ENCODE measurements at regions not wholly inside any gene's neighbourhood (a gene's known extent, or its start where the extent isn't known, plus 50 kb on each side); places are given as distances from the start of the nearest gene placed in this dataset.

GRCh38 chr22:49255154-49255553 is 572.5 kb downstream of the BRD1 start:
- ChIA-PET CTCF (no interaction called here), POLR2A (no interaction called here)
- in situ Hi-C loops (cut with HindIII; ENCODE audit: low pct_unique_long_range_greater_than_20kb, low sequenced_read_pairs) = no loop called here
- H3K27me3 ChIP-seq (ENCODE audit: control insufficient read depth, insufficient read depth, low read length) = no peaks in the 10 kb centered on the region
- no peaks in the 10 kb centered on the region for H3K4me1 ChIP-seq (ENCODE audit: control insufficient read depth, insufficient read depth, low read length)
- H3K9me3 ChIP-seq (ENCODE audit: control insufficient read depth, insufficient read depth, low read depth, low read length) = no peaks in the 10 kb centered on the region
- TF ChIP-seq TCF7L2 (IDR thresholded peaks at IDR 0.05; ENCODE audit: low read depth, low read length) (no peak), CTCF (IDR thresholded peaks at IDR 0.05) (no peak), SIN3A (IDR thresholded peaks at IDR 0.05; ENCODE audit: borderline replicate concordance, insufficient read depth, low read depth, low read length) (no peak), POLR2AphosphoS5 (IDR thresholded peaks at IDR 0.05; ENCODE audit: low read depth, low read length) (no peak)
- TF ChIP-seq, protein P1, sequence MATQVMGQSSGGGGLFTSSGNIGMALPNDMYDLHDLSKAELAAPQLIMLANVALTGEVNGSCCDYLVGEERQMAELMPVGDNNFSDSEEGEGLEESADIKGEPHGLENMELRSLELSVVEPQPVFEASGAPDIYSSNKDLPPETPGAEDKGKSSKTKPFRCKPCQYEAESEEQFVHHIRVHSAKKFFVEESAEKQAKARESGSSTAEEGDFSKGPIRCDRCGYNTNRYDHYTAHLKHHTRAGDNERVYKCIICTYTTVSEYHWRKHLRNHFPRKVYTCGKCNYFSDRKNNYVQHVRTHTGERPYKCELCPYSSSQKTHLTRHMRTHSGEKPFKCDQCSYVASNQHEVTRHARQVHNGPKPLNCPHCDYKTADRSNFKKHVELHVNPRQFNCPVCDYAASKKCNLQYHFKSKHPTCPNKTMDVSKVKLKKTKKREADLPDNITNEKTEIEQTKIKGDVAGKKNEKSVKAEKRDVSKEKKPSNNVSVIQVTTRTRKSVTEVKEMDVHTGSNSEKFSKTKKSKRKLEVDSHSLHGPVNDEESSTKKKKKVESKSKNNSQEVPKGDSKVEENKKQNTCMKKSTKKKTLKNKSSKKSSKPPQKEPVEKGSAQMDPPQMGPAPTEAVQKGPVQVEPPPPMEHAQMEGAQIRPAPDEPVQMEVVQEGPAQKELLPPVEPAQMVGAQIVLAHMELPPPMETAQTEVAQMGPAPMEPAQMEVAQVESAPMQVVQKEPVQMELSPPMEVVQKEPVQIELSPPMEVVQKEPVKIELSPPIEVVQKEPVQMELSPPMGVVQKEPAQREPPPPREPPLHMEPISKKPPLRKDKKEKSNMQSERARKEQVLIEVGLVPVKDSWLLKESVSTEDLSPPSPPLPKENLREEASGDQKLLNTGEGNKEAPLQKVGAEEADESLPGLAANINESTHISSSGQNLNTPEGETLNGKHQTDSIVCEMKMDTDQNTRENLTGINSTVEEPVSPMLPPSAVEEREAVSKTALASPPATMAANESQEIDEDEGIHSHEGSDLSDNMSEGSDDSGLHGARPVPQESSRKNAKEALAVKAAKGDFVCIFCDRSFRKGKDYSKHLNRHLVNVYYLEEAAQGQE (IDR thresholded peaks at IDR 0.05; ENCODE audit: insufficient read depth in 1 of 2, low read depth in 2 of 2, low read length in 1 of 2) = no peak
- ATAC-seq (no peak), DNase-seq (ENCODE audit: low read depth, low spot score) (no peak)
- H3K27ac ChIP-seq (ENCODE audit: low read length) = no peak overlapping the region
- no TSS peak for BruUV-seq (replicated peaks)
- H3K4me3 ChIP-seq (ENCODE audit: low read depth in 2 of 2, low read length in 2 of 2) = no peak overlapping the region
- H3K36me3 ChIP-seq (ENCODE audit: control insufficient read depth, insufficient read depth, low read length) = no peaks in the 10 kb centered on the region
- intact Hi-C loops (cut with micrococcal nuclease; ENCODE audit: unreplicated experiment) = no loop called here

GRCh38 chr22:49253656-49254055 is 574.0 kb downstream of the BRD1 start:
- POLR2A ChIA-PET = no interaction called here
- no peak for DNase-seq (ENCODE audit: low read depth, low spot score)
- ATAC-seq = no peak
- H3K9me3 ChIP-seq (ENCODE audit: control insufficient read depth, insufficient read depth, low read depth, low read length) = no peaks in the 10 kb centered on the region
- H3K27me3 ChIP-seq (ENCODE audit: control insufficient read depth, insufficient read depth, low read length) = peaks cover 2% of the 10 kb centered on the region; the same call in 1 of the 2 replicates
- no peak overlapping the region for H3K4me3 ChIP-seq (ENCODE audit: low read depth in 2 of 2, low read length in 2 of 2)
- H3K36me3 ChIP-seq (ENCODE audit: control insufficient read depth, insufficient read depth, low read length) = no peaks in the 10 kb centered on the region
- in situ Hi-C loops (cut with HindIII; ENCODE audit: low pct_unique_long_range_greater_than_20kb, low sequenced_read_pairs) = no loop called here
- H3K27ac ChIP-seq (ENCODE audit: low read length) = no peak overlapping the region
- no peaks in the 10 kb centered on the region for H3K4me1 ChIP-seq (ENCODE audit: control insufficient read depth, insufficient read depth, low read length)
- intact Hi-C loops (cut with micrococcal nuclease; ENCODE audit: unreplicated experiment) = no loop called here
- TF ChIP-seq CTCF (IDR thresholded peaks at IDR 0.05) (no peak), TCF7L2 (IDR thresholded peaks at IDR 0.05; ENCODE audit: low read depth, low read length) (no peak), SIN3A (IDR thresholded peaks at IDR 0.05; ENCODE audit: borderline replicate concordance, insufficient read depth, low read depth, low read length) (no peak), POLR2AphosphoS5 (IDR thresholded peaks at IDR 0.05; ENCODE audit: low read depth, low read length) (no peak)
- TF ChIP-seq, protein P1 (IDR thresholded peaks at IDR 0.05; ENCODE audit: insufficient read depth in 1 of 2, low read depth in 2 of 2, low read length in 1 of 2) = no peak
- CTCF ChIA-PET = interaction anchor here (0.7 kb wide), 1 partner anchor 10 kb away, joined by 4 read pairs; no protein-coding TSS in a partner anchor
- no TSS peak for BruUV-seq (replicated peaks)

All from Panc1 (cell line).